Right atrium auricular region (tissue), 2 donors: ENCODE measurements at regions not wholly inside any gene's neighbourhood (a gene's known extent, or its start where the extent isn't known, plus 50 kb on each side); places are given as distances from the start of the nearest gene placed in this dataset.

Experiments
- DNase-seq: peaks from one replicate; pipeline ENCODE4 v3.0.0-alpha.2; 2019; ENCODE audit warnings: low spot score
- H3K27ac ChIP-seq, 2 donors: fragments of 200-600 bp; sonication (generic); 1 replicate in 1 of 2; 2 replicates in 1 of 2; pipeline ENCODE4 v1.5.1; 2016 to 2019
- H3K27me3 ChIP-seq, 2 donors: fragments of 200-600 bp; sonication (generic); one replicate each; pipeline versions ENCODE4 v1.5.1 to v1.6.0; 2017 to 2019
- H3K36me3 ChIP-seq: fragments of 200-600 bp; sonication (generic); one replicate; pipeline ENCODE4 v1.5.1; 2016
- H3K4me1 ChIP-seq, 2 donors: fragments of 200-600 bp; sonication (generic); one replicate each; pipeline versions ENCODE4 v1.5.1 to v1.6.0; 2017 to 2019
- H3K4me3 ChIP-seq, 2 donors: fragments of 200-600 bp; sonication (generic); 1 replicate in 1 of 2; 2 replicates in 1 of 2; pipeline ENCODE4 v1.5.1; 2017 to 2019; ENCODE audit warnings: mild to moderate bottlenecking in 1 of 2, moderate library complexity in 1 of 2
- H3K9me3 ChIP-seq, 2 donors: fragments of 200-600 bp; sonication (generic); one replicate each; pipeline ENCODE4 v1.5.1; 2019
- CTCF ChIP-seq, 2 donors: fragments of 200-600 bp; sonication (generic); IDR thresholded peaks; one replicate each; pipeline ENCODE4 v1.5.1; 2019; ENCODE audit warnings: antibody characterized with exemption in 2 of 2

- Histone ChIP-seq H3K4me3 (no peak overlapping the region), H3K4me1 (no peaks in the 10 kb centered on the region), H3K27ac (no peak overlapping the region), H3K36me3 (no peaks in the 10 kb centered on the region), H3K27me3 (no peaks in the 10 kb centered on the region), H3K9me3 (no peaks in the 10 kb centered on the region)
- TF ChIP-seq CTCF (IDR thresholded peaks at IDR 0.05), result no peak
- no peak for DNase-seq
Measured at GRCh38 chr3:193798051-193798450, 205.0 kb downstream of the OPA1 start.

GRCh38 chr3:193800138-193801043, 207.4 kb downstream of the OPA1 start:
- H3K4me1 ChIP-seq, result peaks cover 0 to 1% of the 10 kb centered on the region in 2 donors
- no peaks in the 10 kb centered on the region for H3K9me3 ChIP-seq
- H3K27ac ChIP-seq, result no peak overlapping the region
- no peaks in the 10 kb centered on the region for H3K27me3 ChIP-seq
- TF ChIP-seq CTCF (IDR thresholded peaks at IDR 0.05), result no peak
- no peak for DNase-seq
- H3K4me3 ChIP-seq, result no peak overlapping the region
- H3K36me3 ChIP-seq, result no peaks in the 10 kb centered on the region

- Histone ChIP-seq H3K9me3 (no peaks in the 10 kb centered on the region), H3K27ac (no peak overlapping the region), H3K4me3 (no peak overlapping the region), H3K27me3 (no peaks in the 10 kb centered on the region), H3K4me1 (peaks cover 0 to 6% of the 10 kb centered on the region in 2 donors), H3K36me3 (no peaks in the 10 kb centered on the region)
- DNase-seq, result no peak
- TF ChIP-seq CTCF (IDR thresholded peaks at IDR 0.05), result no peak
Measured at GRCh38 chr3:193801097-193801496, 208.1 kb downstream of the OPA1 start.

GRCh38 chr3:193803288-193803687, 210.3 kb downstream of the OPA1 start:
- H3K9me3 ChIP-seq, result no peaks in the 10 kb centered on the region
- H3K4me3 ChIP-seq, result no peak overlapping the region
- no peaks in the 10 kb centered on the region for H3K27me3 ChIP-seq
- no peak overlapping the region for H3K27ac ChIP-seq
- DNase-seq, result no peak
- TF ChIP-seq CTCF (IDR thresholded peaks at IDR 0.05), result no peak
- no peaks in the 10 kb centered on the region for H3K36me3 ChIP-seq
- peaks cover 0 to 6% of the 10 kb centered on the region in 2 donors for H3K4me1 ChIP-seq

- Histone ChIP-seq H3K4me3 (no peak overlapping the region), H3K27me3 (no peaks in the 10 kb centered on the region), H3K4me1 (peaks cover 0 to 6% of the 10 kb centered on the region in 2 donors), H3K36me3 (no peaks in the 10 kb centered on the region), H3K9me3 (no peaks in the 10 kb centered on the region), H3K27ac (no peak overlapping the region)
- no peak for TF ChIP-seq CTCF (IDR thresholded peaks at IDR 0.05)
- no peak for DNase-seq
Measured at GRCh38 chr3:193805448-193805847, 212.4 kb downstream of the OPA1 start.
